Mesendoderm (in vitro differentiated cells): ENCODE measurements at regions not wholly inside any gene's neighbourhood (a gene's known extent, or its start where the extent isn't known, plus 50 kb on each side); places are given as distances from the start of the nearest gene placed in this dataset.

Source experiments
- DNase-seq: peaks from one replicate; pipeline ENCODE4 v3.0.0; 2013
- H2AK5ac ChIP-seq: 2 replicates; pipeline ENCODE4 v1.6.1; 2013; ENCODE audit warnings: low read length, inconsistent platforms
- H2BK120ac ChIP-seq: 2 replicates; pipeline ENCODE4 v1.6.1; 2013; ENCODE audit warnings: low read depth, mild to moderate bottlenecking, low read length, moderate library complexity, mixed read lengths
- H2BK15ac ChIP-seq: replicated peaks from 2 replicates; pipeline ENCODE4 v1.6.1; 2013; ENCODE audit warnings: low read depth, mild to moderate bottlenecking, moderate library complexity
- H2BK5ac ChIP-seq: 2 replicates; pipeline ENCODE4 v1.6.1; 2013; ENCODE audit warnings: low read length, inconsistent platforms
- H3K18ac ChIP-seq: 2 replicates; pipeline ENCODE4 v1.6.1; 2013; ENCODE audit warnings: mild to moderate bottlenecking, low read length, mixed read lengths
- H3K23ac ChIP-seq: one replicate; pipeline ENCODE4 v1.6.1; 2013; ENCODE audit warnings: low read length
- H3K27ac ChIP-seq: 2 replicates; pipeline ENCODE4 v1.5.1; 2013; ENCODE audit warnings: low read depth, mild to moderate bottlenecking, inconsistent platforms, low read length, moderate library complexity
- H3K27me3 ChIP-seq: 2 replicates; pipeline ENCODE4 v1.6.1; 2013; ENCODE audit warnings: low read length, control low read depth, mild to moderate bottlenecking, inconsistent platforms; ENCODE audit not compliant: insufficient read depth, poor library complexity
- H3K36me3 ChIP-seq: 2 replicates; pipeline ENCODE4 v1.6.1; 2013; ENCODE audit warnings: low read length, inconsistent platforms; ENCODE audit not compliant: control insufficient read depth, insufficient read depth
- H3K4ac ChIP-seq: one replicate; pipeline ENCODE4 v1.6.1; 2013; ENCODE audit warnings: low read depth, mild to moderate bottlenecking, low read length, moderate library complexity
- H3K4me1 ChIP-seq: 2 replicates; pipeline ENCODE4 v1.6.1; 2013; ENCODE audit warnings: low read depth, low read length, inconsistent platforms; ENCODE audit not compliant: control insufficient read depth
- H3K4me2 ChIP-seq: 2 replicates; pipeline ENCODE4 v1.6.1; 2013; ENCODE audit warnings: low read length
- H3K4me3 ChIP-seq: 2 replicates; pipeline ENCODE4 v1.5.1; 2013; ENCODE audit warnings: mild to moderate bottlenecking, low read length
- H3K56ac ChIP-seq: one replicate; pipeline ENCODE4 v1.6.1; 2013; ENCODE audit warnings: low read length
- H3K79me1 ChIP-seq: 2 replicates; pipeline ENCODE4 v1.6.1; 2013; ENCODE audit warnings: low read length, inconsistent platforms
- H3K79me2 ChIP-seq: 2 replicates; pipeline ENCODE4 v1.6.1; 2013; ENCODE audit warnings: mild to moderate bottlenecking, low read length; ENCODE audit not compliant: control insufficient read depth, insufficient read depth
- H3K9ac ChIP-seq: 2 replicates; pipeline ENCODE4 v1.6.1; 2013; ENCODE audit warnings: low read length, inconsistent platforms
- H4K5ac ChIP-seq: one replicate; pipeline ENCODE4 v1.6.1; 2013; ENCODE audit warnings: low read length
- H4K8ac ChIP-seq: one replicate; pipeline ENCODE4 v1.6.1; 2013; ENCODE audit warnings: low read depth, mild to moderate bottlenecking, control low read depth, low read length, moderate library complexity
- WGBS: extraction: QIAGEN DNeasy Blood & Tissue Kit; methylation state at CpG from one replicate; pipeline ENCODE4 v1.1.7; 2013; ENCODE audit warnings: low lambda C conversion rate, missing lambda C conversion rate; ENCODE audit not compliant: insufficient coverage; ENCODE audit errors: extremely low coverage; 5-methylcytosine and 5-hydroxymethylcytosine counted together

GRCh38 chr14:30297876-30298795, 260.8 kb upstream of the G2E3 start:
- H3K4me3 ChIP-seq = no peak overlapping the region
- no peak overlapping the region for H4K8ac ChIP-seq
- WGBS = no CpG with 5 or more reads among the region's 10 CpGs
- no peak overlapping the region for H3K23ac ChIP-seq
- H3K4ac ChIP-seq = no peak overlapping the region
- H3K27me3 ChIP-seq = no peaks in the 10 kb centered on the region
- no peaks in the 10 kb centered on the region for H3K36me3 ChIP-seq
- H3K56ac ChIP-seq = no peak overlapping the region
- H3K27ac ChIP-seq = no peak overlapping the region
- H3K4me1 ChIP-seq = peaks cover 6% of the 10 kb centered on the region
- H3K18ac ChIP-seq = no peak overlapping the region
- no peaks in the 10 kb centered on the region for H3K79me2 ChIP-seq
- H2BK120ac ChIP-seq = no peak overlapping the region
- no peak overlapping the region for H2AK5ac ChIP-seq
- no peaks in the 10 kb centered on the region for H3K79me1 ChIP-seq
- no peak overlapping the region for H2BK15ac ChIP-seq
- no peak overlapping the region for H4K5ac ChIP-seq
- H3K4me2 ChIP-seq = no peak overlapping the region
- peak; percentile 74 for DNase-seq
- H3K9ac ChIP-seq = no peak overlapping the region
- H2BK5ac ChIP-seq = no peak overlapping the region

- H3K79me1 ChIP-seq = no peaks in the 10 kb centered on the region
- no peak overlapping the region for H4K8ac ChIP-seq
- no peak overlapping the region for H2BK15ac ChIP-seq
- peaks cover 6% of the 10 kb centered on the region for H3K4me1 ChIP-seq
- H3K27ac ChIP-seq = no peak overlapping the region
- H3K4me2 ChIP-seq = no peak overlapping the region
- no CpG with 5 or more reads among the region's 8 CpGs for WGBS
- H3K56ac ChIP-seq = no peak overlapping the region
- no peak overlapping the region for H3K18ac ChIP-seq
- no peaks in the 10 kb centered on the region for H3K27me3 ChIP-seq
- no peak overlapping the region for H2BK120ac ChIP-seq
- DNase-seq = peak; percentile 4
- no peak overlapping the region for H2AK5ac ChIP-seq
- H3K4me3 ChIP-seq = no peak overlapping the region
- H3K79me2 ChIP-seq = no peaks in the 10 kb centered on the region
- no peak overlapping the region for H3K23ac ChIP-seq
- no peak overlapping the region for H2BK5ac ChIP-seq
- no peaks in the 10 kb centered on the region for H3K36me3 ChIP-seq
- no peak overlapping the region for H3K4ac ChIP-seq
- no peak overlapping the region for H4K5ac ChIP-seq
- no peak overlapping the region for H3K9ac ChIP-seq
Observed at GRCh38 chr14:30299915-30300314, 259.0 kb upstream of the G2E3 start.

- Histone ChIP-seq H3K4me3 (no peak overlapping the region), H4K5ac (no peak overlapping the region), H2BK15ac (no peak overlapping the region), H3K27me3 (no peaks in the 10 kb centered on the region), H3K23ac (no peak overlapping the region), H3K4ac (no peak overlapping the region), H3K4me1 (peaks cover 3% of the 10 kb centered on the region), H3K27ac (no peak overlapping the region), H3K4me2 (no peak overlapping the region), H3K79me2 (no peaks in the 10 kb centered on the region), H2BK120ac (no peak overlapping the region), H2BK5ac (no peak overlapping the region), H3K56ac (no peak overlapping the region), H2AK5ac (no peak overlapping the region), H4K8ac (no peak overlapping the region), H3K36me3 (no peaks in the 10 kb centered on the region), H3K79me1 (no peaks in the 10 kb centered on the region), H3K18ac (no peak overlapping the region), H3K9ac (no peak overlapping the region)
- no peak for DNase-seq
- 100% methylated on average over 1 of the region's 1 CpG for WGBS
Observed at GRCh38 chr14:30303350-30303749, 255.6 kb upstream of the G2E3 start.

GRCh38 chr14:30305346-30305745, 253.6 kb upstream of the G2E3 start:
- no peaks in the 10 kb centered on the region for H3K4me1 ChIP-seq
- H2BK15ac ChIP-seq = no peak overlapping the region
- no peaks in the 10 kb centered on the region for H3K79me2 ChIP-seq
- no peaks in the 10 kb centered on the region for H3K27me3 ChIP-seq
- no peak overlapping the region for H3K9ac ChIP-seq
- no peak overlapping the region for H3K27ac ChIP-seq
- no peaks in the 10 kb centered on the region for H3K36me3 ChIP-seq
- no peak overlapping the region for H2AK5ac ChIP-seq
- H3K4ac ChIP-seq = no peak overlapping the region
- no peak overlapping the region for H3K23ac ChIP-seq
- H3K4me2 ChIP-seq = no peak overlapping the region
- no peak overlapping the region for H3K4me3 ChIP-seq
- WGBS = no CpG with 5 or more reads among the region's 1 CpG
- H3K56ac ChIP-seq = no peak overlapping the region
- no peak for DNase-seq
- no peak overlapping the region for H2BK120ac ChIP-seq
- H4K8ac ChIP-seq = no peak overlapping the region
- no peak overlapping the region for H3K18ac ChIP-seq
- H4K5ac ChIP-seq = no peak overlapping the region
- H2BK5ac ChIP-seq = no peak overlapping the region
- no peaks in the 10 kb centered on the region for H3K79me1 ChIP-seq

GRCh38 chr14:30309405-30309804, 249.6 kb upstream of the G2E3 start:
- H3K4me3 ChIP-seq = no peak overlapping the region
- no peak overlapping the region for H3K23ac ChIP-seq
- H3K79me1 ChIP-seq = no peaks in the 10 kb centered on the region
- H3K4me2 ChIP-seq = no peak overlapping the region
- no peak overlapping the region for H4K8ac ChIP-seq
- H3K4me1 ChIP-seq = no peaks in the 10 kb centered on the region
- no peak overlapping the region for H3K4ac ChIP-seq
- no peak overlapping the region for H3K56ac ChIP-seq
- H2BK5ac ChIP-seq = no peak overlapping the region
- H4K5ac ChIP-seq = no peak overlapping the region
- H2AK5ac ChIP-seq = no peak overlapping the region
- no CpG with 5 or more reads among the region's 2 CpGs for WGBS
- no peak overlapping the region for H2BK120ac ChIP-seq
- H3K36me3 ChIP-seq = no peaks in the 10 kb centered on the region
- no peak overlapping the region for H2BK15ac ChIP-seq
- DNase-seq = no peak
- no peaks in the 10 kb centered on the region for H3K79me2 ChIP-seq
- H3K9ac ChIP-seq = no peak overlapping the region
- no peak overlapping the region for H3K27ac ChIP-seq
- H3K18ac ChIP-seq = no peak overlapping the region
- H3K27me3 ChIP-seq = no peaks in the 10 kb centered on the region

- H3K27ac ChIP-seq = no peak overlapping the region
- no peak overlapping the region for H3K18ac ChIP-seq
- H3K9ac ChIP-seq = no peak overlapping the region
- no peaks in the 10 kb centered on the region for H3K4me1 ChIP-seq
- H3K4ac ChIP-seq = no peak overlapping the region
- no peak overlapping the region for H2BK15ac ChIP-seq
- no peak overlapping the region for H3K4me2 ChIP-seq
- H3K56ac ChIP-seq = no peak overlapping the region
- WGBS = no CpG with 5 or more reads among the region's 1 CpG
- H4K5ac ChIP-seq = no peak overlapping the region
- H3K4me3 ChIP-seq = no peak overlapping the region
- H3K79me1 ChIP-seq = no peaks in the 10 kb centered on the region
- no peak overlapping the region for H2AK5ac ChIP-seq
- no peak overlapping the region for H3K23ac ChIP-seq
- H2BK120ac ChIP-seq = no peak overlapping the region
- no peak overlapping the region for H2BK5ac ChIP-seq
- no peak overlapping the region for H4K8ac ChIP-seq
- no peak for DNase-seq
- no peaks in the 10 kb centered on the region for H3K79me2 ChIP-seq
- H3K27me3 ChIP-seq = no peaks in the 10 kb centered on the region
- H3K36me3 ChIP-seq = no peaks in the 10 kb centered on the region
Observed at GRCh38 chr14:30312214-30312613, 246.7 kb upstream of the G2E3 start.
